Esophagus mucosa (tissue), 1 donor: ENCODE measurements at regions not wholly inside any gene's neighbourhood (a gene's known extent, or its start where the extent isn't known, plus 50 kb on each side); places are given as distances from the start of the nearest gene placed in this dataset.
A peak's percentile ranks its signal among the peaks of the same experiment; 100 is the strongest.
"Not testable (repeated sequence)": the region's sequence is repeated elsewhere in the genome, so short reads cannot be mapped to it uniquely, and the experiment has no call there.

ENCODE experiments used
- ATAC-seq: fragments of 200-7000 bp; cut with Tn5 transposase; one replicate; pipeline ENCODE4 v1.9.1; 2020
- donor health status: DM: yes; HTN: yes; CAD: no.

DNA sequence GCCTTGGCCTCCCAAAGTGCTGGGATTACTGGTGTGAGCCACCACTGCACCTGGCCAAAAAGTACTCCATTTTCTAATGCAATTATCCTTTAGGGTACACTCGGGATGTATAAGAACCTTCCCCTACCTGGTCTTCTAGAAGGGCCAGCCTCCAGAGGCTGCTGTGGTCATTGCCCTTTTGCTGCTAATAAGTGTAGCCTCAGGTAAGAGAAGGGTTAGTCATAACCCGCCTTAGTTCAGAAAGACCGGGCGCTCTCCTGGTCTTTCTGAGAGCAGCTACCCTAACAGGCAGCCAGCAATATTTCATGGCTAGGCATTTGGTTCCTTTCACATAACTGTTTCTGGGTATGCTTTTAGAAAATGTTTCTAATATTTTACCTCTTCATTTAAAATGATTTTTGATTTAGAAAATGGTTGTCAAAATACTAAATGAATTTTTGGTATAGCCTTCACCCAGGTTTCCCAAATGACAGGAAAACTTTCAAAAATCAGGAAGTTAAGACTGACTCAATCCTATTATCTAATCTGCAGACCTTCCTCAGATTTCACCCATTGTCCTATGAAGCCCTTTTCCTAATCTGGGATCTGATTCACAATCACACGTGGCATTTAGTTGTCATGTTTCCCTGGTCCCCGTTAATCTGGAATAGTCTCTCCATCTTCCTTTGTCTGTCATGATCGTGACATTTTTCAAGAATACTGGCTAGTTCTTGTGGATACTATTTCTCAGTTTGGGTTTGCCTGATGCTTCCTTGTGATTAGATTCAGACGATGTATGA, 479.0 kb downstream of the SIPA1L2 start:
- ATAC-seq, result no peak

DNA sequence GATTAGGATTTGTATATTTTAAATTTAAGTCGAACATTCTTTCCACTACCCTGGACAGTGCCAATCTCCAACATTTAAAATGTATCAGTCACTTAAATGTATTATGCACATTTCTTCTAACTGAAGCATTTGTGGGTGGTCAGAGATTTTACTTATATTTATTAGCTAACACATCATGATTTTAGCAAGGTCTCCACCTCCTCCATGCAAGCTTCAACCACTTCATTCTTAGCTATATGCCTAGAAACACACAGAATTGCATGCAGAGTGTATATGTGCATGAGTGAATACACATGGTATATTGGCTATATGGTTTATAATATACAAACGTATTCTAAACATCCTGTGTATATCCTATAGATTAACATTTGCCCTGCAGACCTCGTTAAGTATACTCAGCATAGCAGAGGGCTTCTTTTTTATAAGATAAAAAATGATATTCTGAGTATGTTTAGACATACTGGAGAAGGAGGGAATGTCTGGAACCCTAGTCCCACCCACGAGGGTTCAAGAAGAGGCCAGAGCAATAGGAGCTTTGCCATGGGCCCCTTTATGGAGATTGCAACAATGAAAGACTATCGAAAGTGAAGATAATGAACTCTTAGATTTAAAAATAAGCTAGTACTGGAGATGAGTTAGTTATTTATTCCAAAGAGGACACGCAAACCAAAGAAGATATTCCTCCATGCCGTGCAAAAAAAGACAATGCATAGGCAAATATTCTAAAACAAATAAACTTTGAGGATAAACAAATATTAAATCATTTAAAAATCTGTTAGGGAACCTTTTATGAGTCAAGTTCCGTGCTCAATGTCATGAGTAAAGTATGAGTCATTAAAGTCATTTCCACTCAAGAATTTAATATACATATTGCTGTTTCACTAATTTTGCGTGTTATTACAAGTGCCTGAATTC, 480.4 kb downstream of the SIPA1L2 start:
- ATAC-seq, result peak; percentile 48

DNA sequence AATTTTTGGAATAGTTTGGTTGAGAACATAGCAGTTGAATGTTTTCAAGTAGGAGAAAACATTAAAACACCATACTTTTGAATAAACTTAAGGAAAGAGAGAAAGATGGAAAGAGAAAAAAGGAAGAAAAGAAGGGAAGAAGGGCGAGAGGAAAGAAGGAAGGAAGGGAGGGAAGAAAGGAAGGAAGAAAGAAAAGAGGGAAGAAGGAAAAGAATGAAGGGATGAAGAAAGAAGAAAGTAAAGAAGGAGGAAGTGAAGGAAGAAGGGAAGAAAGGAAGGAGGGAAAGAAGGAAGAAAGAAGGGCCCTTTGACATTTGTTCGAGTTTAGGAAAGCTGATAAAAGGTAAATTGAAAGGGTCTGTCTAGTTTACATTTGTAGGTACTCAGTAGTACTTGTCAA, 482.7 kb downstream of the SIPA1L2 start:
- ATAC-seq, result no peak

DNA sequence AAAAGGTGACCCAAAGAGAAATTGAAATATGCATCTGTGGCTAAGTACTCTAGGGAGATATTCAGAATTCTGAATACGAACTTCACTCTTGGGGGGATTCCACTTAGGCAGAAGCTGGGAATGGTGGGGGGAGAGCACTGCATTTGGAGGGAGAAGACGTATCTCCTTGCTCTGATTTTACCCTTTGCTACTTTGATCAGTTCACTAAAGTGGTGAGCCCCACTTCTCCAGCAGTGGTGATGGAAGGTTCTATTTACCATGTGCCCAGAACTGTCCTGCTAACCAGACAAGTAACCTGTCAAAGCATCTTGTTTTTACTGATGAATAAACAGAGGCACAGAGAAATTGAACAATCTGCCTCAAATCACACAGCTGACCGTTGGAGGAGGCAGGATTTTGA, 483.4 kb downstream of the SIPA1L2 start:
- ATAC-seq, result no peak

DNA sequence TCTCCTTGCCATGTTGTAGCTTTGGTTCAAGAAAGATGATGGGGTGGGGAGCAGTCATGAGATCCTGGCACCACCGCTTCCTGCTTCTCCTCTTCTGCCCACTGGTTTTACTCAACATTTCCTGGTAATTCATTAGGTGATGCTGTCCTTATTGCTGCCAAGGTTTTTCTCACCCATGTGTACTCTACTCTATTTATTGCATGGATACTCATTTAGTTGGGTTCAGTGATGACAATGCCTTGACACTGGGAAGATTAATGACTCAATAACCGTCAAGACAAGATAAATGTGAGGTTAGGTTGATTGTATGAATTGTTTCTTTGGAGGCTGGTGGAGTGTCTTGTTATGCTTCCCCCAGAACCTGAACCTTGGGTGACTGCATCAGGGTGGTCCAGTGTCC, 484.2 kb downstream of the SIPA1L2 start:
- ATAC-seq, result peak; percentile 45

DNA sequence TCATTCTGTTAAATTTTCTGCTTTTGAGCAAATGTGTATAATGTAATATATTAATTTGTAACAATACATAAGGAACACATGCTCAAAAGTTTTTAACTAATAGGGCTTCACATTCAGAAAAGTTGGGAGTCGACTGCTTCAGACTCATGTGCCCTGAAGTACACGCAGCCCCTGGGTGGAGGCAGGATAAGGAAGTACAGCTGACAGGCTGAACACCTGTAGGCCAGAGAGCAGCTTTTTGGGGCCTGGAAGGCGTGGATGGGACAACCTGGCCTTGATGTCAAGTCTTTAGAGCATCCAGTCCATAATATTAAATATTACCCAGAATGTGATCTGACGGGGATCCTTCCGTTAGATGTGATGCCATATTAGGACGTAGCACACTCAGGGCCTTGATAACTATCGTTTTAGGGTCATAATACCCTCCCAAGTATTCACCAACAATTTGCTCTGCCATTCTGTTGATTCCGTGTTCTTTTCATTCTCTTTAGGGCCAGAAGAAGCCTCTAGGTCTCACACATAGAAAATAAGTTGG, 485.2 kb downstream of the SIPA1L2 start:
- no peak for ATAC-seq

DNA sequence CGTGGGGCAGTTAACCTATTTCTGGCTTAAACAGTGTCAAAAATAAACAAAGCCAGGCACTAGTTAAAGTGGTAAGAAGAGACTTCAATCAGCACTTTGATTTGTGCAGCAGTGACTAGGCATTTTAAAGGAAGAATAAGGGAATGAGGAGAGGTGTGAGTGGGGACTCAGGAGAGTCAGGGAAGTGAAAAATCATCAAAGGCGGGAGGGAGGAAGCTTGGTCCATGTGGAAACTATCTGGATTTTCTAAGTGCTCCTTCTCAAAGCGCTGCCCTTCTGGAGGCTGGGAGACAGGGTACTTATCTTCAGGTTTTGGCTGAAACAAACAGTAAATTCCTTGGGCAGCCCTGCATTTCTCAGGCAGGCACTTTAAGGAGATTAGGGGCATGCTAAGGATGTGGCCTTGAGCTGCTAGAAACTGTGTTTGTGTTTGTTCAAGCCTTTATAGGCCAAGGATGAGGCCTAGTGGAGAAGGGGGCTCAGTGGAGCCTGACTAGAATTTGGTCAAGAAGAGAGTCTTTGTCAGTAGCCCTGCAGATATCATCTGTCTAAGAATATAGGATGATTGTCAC, 486.5 kb downstream of the SIPA1L2 start:
- no peak for ATAC-seq

DNA sequence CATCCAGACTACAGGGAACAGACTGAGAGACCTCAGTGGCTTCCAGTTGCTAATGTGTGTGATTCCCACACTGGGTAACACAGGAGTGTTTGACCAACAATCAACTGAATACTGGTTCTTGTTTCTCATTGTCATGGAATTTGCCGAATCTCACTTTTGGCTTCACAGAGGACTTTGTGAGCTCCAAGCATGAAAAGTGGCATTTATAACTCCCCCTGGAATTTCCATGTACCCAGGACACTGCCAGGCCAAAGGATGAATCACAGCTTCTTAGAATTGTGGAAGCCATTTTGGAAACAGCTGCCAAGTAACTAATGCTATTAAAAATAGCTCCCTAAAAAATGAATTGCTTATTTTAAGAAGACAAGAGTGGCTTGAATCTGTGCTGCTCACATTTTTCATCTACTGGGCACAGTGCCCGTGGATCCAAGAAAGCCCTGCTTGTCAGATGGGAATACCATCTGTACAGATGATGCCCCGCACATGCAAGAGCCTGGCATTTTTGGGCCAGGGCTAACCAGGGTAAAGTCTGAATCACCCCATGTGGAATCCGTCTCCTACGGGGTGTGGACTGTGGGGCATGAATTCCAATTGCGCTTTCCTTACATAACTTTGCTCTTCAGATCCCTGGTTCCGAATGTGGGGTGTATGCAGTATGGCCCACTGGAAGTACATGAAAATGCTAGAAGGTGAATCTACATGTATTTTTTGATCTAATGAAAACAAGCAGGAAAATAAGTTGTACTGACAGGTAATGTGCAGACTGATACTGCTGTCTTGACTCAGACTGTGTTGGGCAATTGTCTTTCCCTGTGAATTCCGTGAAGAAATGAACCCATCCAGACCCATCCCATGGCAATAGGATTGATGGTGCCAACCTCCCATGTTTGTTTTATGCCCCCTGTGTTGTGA, 487.3 kb downstream of the SIPA1L2 start:
- ATAC-seq, result peak; percentile 75

DNA sequence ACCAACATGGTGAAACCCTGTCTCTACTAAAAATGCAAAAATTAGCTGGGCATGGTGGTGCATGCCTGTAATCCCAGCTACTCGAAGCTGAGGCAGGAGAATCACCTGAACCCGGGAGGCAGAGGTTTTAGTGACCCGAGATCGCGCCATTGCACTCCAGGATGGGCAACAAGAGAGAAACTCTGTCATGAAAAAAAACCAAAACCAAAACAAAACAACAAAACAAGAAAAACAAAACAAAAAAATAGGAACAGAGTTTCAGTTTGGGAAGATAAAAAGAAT, 488.8 kb downstream of the SIPA1L2 start:
- not testable (repeated sequence) for ATAC-seq

DNA sequence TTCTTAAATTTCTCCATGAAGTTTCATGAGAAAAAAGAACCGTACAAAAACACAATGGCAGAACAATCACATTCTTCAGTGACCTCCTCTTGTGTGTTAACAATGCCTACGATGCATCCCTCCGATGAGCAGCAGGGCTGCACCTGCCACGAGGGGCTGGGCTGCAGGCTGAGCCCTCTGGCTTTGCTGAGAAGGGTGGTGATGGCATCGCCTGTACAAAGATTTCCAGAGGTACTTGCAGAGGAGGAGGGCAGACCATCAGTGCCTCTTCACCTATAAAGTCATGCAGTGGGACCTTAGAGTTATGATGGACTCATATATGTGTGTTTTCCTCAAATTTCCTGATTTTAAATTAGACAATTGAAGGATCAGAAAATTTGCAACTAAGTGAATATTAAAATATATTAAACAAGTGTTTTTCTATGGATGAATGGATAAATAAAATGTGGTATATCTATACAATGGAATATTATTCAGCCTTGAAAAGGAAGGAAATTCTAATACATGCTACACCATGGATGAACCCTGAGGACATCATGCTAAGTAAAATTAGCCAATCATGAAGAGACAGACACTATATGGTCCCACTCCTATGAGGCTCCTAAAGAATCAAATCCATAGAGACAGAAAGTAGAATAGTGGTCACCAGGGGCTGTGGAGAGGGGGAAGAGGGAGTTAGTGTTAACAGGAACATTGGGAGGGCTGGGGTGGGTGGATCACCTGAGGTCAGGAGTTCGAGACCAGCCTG, 489.3 kb downstream of the SIPA1L2 start:
- ATAC-seq, result no peak

DNA sequence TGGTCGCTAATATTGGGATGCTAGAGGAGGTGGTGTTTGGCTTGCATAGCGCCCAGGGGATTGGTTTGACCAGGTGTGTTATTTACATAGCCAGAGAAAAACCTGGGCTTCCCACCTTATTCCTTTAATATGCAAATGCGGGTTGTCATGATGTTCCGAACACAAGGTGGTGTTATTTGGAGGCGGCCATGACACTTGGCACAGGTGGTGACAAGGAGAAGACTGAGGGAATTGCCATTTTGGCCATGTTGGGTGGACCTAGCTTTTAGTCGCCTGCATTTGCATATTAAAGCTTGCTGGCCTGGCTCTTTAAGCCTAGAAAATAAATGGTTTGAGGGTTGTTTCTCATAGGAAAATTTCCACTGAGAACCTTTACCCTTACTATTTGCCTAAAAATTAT, 490.5 kb downstream of the SIPA1L2 start:
- ATAC-seq, result no peak

DNA sequence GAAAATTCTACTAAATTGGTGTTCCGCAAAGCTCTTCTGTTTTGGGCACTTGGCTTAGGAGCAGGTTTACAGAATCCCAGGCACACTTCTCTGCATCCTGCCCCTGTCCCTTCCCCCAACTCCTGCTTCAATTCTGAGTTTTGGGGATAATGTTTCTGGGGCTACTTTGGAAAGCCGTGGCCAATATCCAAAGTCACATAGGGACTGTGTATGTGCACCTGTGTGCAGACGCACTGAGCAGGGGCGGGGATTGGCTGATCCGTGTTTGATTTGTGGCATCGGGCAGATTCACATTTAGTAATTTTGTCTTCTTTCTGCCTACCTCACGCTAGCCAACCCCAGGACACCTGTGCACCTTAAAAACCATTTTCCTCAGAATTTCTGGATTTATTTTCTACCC, 491.9 kb downstream of the SIPA1L2 start:
- ATAC-seq, result no peak

DNA sequence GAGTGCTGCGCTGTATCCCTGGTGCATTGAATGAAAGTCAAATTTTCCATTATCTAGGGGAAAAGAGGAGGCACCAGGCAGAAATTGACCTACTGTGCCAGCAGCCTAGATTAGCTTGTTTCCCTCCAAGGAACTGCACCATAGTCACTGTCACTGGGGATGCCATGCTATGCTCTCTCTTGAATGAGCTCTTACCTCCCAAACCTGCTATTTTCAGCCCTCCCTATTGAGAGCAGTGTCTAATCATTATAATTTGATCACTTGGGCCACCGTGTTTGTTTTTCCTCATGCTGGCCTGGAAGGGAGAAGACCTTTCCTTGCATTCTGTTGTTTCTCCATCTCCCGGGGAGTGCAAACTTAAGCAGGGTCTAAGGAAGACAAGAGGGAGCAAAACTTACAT, 492.9 kb downstream of the SIPA1L2 start:
- no peak for ATAC-seq

DNA sequence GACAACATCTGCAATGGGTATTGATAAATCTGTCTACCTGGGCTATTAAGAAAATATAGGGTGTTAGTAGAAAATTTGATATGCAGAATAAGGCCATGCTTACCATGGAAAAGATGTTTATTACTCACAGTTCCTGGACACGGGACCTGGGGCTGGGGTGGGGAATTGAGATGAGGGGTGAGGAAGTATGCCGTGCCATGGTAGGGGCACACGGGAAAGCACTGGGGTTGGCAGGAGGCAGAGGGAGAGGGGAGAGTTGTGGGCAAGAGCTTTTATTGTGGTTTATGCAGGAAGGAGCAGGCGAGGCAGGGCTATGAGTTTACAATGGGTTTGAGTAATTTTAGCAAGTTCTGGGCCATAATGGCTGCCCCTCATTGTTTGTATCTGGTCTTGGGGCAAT, 493.8 kb downstream of the SIPA1L2 start:
- ATAC-seq, result no peak

DNA sequence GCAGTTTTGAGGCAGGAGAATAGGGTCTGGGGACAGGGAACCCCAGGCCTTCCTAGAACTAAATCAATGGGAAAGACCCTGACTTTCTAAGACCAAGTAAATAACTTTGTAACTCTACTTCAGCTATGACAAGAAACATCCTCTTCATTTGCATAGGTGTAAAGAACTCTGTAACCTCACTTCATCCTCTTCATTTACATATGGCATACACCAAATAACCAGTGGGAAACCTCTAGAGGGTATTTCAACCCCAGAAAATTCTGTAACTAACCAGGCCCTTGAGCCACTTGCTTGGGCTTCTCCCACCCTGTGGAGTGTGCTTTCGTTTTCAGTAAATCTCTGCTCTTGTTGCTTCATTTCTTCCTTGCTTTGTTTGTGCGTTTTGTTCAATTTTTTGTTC, 495.6 kb downstream of the SIPA1L2 start:
- no peak for ATAC-seq

DNA sequence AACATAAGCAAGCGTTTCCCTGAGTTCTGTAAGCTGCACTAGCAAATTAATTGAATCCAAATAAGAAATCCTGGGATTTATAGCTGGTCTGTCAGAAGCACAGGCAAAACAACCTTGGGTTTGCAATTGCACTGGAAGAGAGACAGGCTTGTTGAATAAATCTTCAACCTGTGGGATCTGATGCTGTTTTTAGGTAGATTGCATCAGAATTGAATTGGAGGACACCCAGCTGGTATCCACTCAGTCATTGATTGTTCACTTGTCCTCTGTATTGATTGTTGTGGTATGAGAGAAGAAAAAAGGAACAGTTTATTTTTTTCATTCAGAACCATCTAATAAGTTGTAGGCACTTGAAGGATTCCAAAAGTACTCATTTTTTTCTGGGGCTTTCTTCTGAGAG, 497.4 kb downstream of the SIPA1L2 start:
- no peak for ATAC-seq

DNA sequence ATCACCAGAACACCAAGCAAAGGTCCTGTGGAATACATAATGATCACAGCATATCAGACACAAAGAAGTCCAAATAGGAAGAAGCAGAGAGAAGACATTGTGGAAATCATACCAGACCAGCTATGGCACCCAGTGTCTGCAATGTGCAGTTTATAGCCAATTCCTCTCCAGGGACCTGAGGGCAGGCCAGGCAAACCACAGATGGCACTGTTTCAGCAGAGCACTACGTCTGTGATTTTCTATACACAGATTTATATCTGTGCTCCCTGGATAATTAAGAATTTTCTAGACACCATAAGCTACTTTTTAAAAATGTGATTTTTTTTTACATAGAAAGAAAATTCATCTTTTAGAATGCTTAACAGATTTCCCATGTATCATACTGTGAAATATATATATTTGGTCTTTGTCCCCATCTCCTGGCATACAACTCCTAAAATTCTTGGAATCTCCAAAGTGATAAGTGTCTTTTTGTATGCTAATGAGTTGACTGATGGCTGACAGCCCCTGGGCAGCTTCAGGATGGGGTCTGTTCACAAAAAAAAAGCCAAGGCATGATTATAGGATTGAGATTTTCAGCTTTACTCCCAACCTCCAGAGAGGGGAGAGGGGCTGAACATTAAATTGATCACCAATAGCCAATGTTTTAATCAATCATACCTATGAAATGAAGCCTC, 498.1 kb downstream of the SIPA1L2 start:
- no peak for ATAC-seq

DNA sequence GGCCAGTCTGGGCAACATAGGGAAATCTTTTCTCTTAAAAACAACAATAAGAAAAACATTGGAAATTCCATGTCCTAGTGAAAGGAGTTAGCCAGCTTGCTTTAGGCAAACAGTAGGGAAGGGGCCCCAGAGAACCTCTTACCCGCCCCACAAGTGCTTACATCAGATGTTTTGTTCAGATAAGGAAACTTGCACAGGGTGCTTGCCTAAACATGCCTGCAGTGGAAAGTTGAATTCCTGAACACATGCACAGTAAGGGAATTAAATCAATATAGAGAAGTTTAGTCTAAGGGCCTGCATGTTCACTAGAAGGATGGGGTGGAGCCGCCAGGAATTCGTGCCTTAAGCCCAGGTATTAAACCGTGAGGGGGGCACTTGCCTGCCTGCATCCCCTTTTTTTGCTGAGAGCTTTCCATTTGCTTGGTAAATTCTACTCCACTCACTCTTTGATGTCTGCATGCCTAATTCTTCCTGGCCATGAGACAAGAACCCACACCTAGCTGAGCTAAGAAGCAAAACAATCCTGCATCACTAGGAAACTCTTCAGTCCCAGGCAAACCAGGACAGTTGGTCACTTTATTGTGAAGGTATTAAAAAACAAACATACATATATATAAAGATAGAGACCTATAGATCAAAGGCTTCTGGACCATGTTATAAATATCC, 499.0 kb downstream of the SIPA1L2 start:
- peak; percentile 60 for ATAC-seq

DNA sequence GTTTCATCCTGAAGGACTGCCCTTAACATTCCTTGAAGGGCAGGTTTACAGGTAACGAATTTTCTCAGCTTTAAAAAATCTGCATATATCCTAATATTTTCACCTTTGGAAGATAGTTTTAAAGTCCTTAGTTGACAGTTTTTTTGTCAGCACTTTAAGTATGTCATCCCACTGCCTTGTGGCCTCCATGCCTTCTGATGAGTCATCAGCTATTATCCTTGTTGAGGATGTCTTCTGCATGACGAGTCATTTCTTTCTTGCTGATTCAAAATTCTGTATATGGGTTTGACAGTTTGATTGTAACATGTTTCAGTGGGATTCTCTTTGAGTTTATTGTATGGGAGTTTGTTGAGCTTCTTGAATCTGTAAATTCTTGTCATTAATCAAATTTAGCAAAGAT, 500.6 kb downstream of the DISC1 start:
- peak; percentile 77 for ATAC-seq
